ENCODE measurements at regions not wholly inside any gene's neighbourhood (a gene's known extent, or its start where the extent isn't known, plus 50 kb on each side); places are given as distances from the start of the nearest gene placed in this dataset.

- in situ Hi-C loops (cut with HindIII; ENCODE audit: low pct_unique_long_range_greater_than_20kb, low sequenced_read_pairs) = no loop called here
- DNase-seq (ENCODE audit: low read depth in 1 of 2, low spot score in 1 of 2) = no peak
- TF ChIP-seq JUND (IDR thresholded peaks at IDR 0.05; ENCODE audit: low read depth) = no peak
Observed at GRCh38 chr11:97961431-97961830, 1059.3 kb upstream of the CNTN5 start.

GRCh38 chr11:97962758-97963157 is 1058.0 kb upstream of the CNTN5 start:
- TF ChIP-seq JUND (IDR thresholded peaks at IDR 0.05; ENCODE audit: low read depth) = no peak
- in situ Hi-C loops (cut with HindIII; ENCODE audit: low pct_unique_long_range_greater_than_20kb, low sequenced_read_pairs) = no loop called here

GRCh38 chr11:97963528-97964331 is 1057.0 kb upstream of the CNTN5 start:
- TF ChIP-seq JUND (IDR thresholded peaks at IDR 0.05; ENCODE audit: low read depth) = no peak
- no peak for DNase-seq (ENCODE audit: low read depth in 1 of 2, low spot score in 1 of 2)
- in situ Hi-C loops (cut with HindIII; ENCODE audit: low pct_unique_long_range_greater_than_20kb, low sequenced_read_pairs) = no loop called here

More at GRCh38 chr11:97962758-97963157, 1058.0 kb upstream of the CNTN5 start:
- no peak for DNase-seq (ENCODE audit: low read depth in 1 of 2, low spot score in 1 of 2)

GRCh38 chr11:97964332-97965004 is 1056.3 kb upstream of the CNTN5 start:
- DNase-seq (ENCODE audit: low read depth in 1 of 2, low spot score in 1 of 2) = no peak
- in situ Hi-C loops (cut with HindIII; ENCODE audit: low pct_unique_long_range_greater_than_20kb, low sequenced_read_pairs) = no loop called here
- no peak for TF ChIP-seq JUND (IDR thresholded peaks at IDR 0.05; ENCODE audit: low read depth)

GRCh38 chr11:97965849-97966646 is 1054.7 kb upstream of the CNTN5 start:
- DNase-seq (ENCODE audit: low read depth in 1 of 2, low spot score in 1 of 2) = no peak
- no peak for TF ChIP-seq JUND (IDR thresholded peaks at IDR 0.05; ENCODE audit: low read depth)
- in situ Hi-C loops (cut with HindIII; ENCODE audit: low pct_unique_long_range_greater_than_20kb, low sequenced_read_pairs) = no loop called here

- peak in 1 of 2 experiments; percentile 19 for DNase-seq (ENCODE audit: low read depth in 1 of 2, low spot score in 1 of 2)
- in situ Hi-C loops (cut with HindIII; ENCODE audit: low pct_unique_long_range_greater_than_20kb, low sequenced_read_pairs) = no loop called here
- TF ChIP-seq JUND (IDR thresholded peaks at IDR 0.05; ENCODE audit: low read depth) = no peak
Observed at GRCh38 chr11:97966901-97967300, 1053.8 kb upstream of the CNTN5 start.

- no peak for TF ChIP-seq JUND (IDR thresholded peaks at IDR 0.05; ENCODE audit: low read depth)
- in situ Hi-C loops (cut with HindIII; ENCODE audit: low pct_unique_long_range_greater_than_20kb, low sequenced_read_pairs) = no loop called here
- no peak for DNase-seq (ENCODE audit: low read depth in 1 of 2, low spot score in 1 of 2)
Observed at GRCh38 chr11:97968071-97968470, 1052.7 kb upstream of the CNTN5 start.

GRCh38 chr11:97972731-97973130 is 1048.0 kb upstream of the CNTN5 start:
- in situ Hi-C loops (cut with HindIII; ENCODE audit: low pct_unique_long_range_greater_than_20kb, low sequenced_read_pairs) = no loop called here

GRCh38 chr11:97973352-97973857 is 1047.3 kb upstream of the CNTN5 start:
- no peak for DNase-seq (ENCODE audit: low read depth in 1 of 2, low spot score in 1 of 2)
- no peak for TF ChIP-seq JUND (IDR thresholded peaks at IDR 0.05; ENCODE audit: low read depth)
- in situ Hi-C loops (cut with HindIII; ENCODE audit: low pct_unique_long_range_greater_than_20kb, low sequenced_read_pairs) = no loop called here

More at GRCh38 chr11:97972731-97973130, 1048.0 kb upstream of the CNTN5 start:
- peak in 1 of 2 experiments; percentile 27 for DNase-seq (ENCODE audit: low read depth in 1 of 2, low spot score in 1 of 2)
- no peak for TF ChIP-seq JUND (IDR thresholded peaks at IDR 0.05; ENCODE audit: low read depth)

- no peak for TF ChIP-seq JUND (IDR thresholded peaks at IDR 0.05; ENCODE audit: low read depth)
- in situ Hi-C loops (cut with HindIII; ENCODE audit: low pct_unique_long_range_greater_than_20kb, low sequenced_read_pairs) = no loop called here
Observed at GRCh38 chr11:97974798-97975498, 1045.8 kb upstream of the CNTN5 start.

GRCh38 chr11:97977726-97978125 is 1043.0 kb upstream of the CNTN5 start:
- TF ChIP-seq JUND (IDR thresholded peaks at IDR 0.05; ENCODE audit: low read depth) = no peak
- in situ Hi-C loops (cut with HindIII; ENCODE audit: low pct_unique_long_range_greater_than_20kb, low sequenced_read_pairs) = no loop called here
- DNase-seq (ENCODE audit: low read depth in 1 of 2, low spot score in 1 of 2) = no peak

More at GRCh38 chr11:97974798-97975498, 1045.8 kb upstream of the CNTN5 start:
- DNase-seq (ENCODE audit: low read depth in 1 of 2, low spot score in 1 of 2) = no peak

- no peak for TF ChIP-seq JUND (IDR thresholded peaks at IDR 0.05; ENCODE audit: low read depth)
- no peak for DNase-seq (ENCODE audit: low read depth in 1 of 2, low spot score in 1 of 2)
- in situ Hi-C loops (cut with HindIII; ENCODE audit: low pct_unique_long_range_greater_than_20kb, low sequenced_read_pairs) = no loop called here
Observed at GRCh38 chr11:97979741-97980140, 1041.0 kb upstream of the CNTN5 start.

Data from T47D (cell line).